CD4-positive, alpha-beta T cell treated with Interleukin-15 for 1 hour (primary cell): ENCODE measurements at regions not wholly inside any gene's neighbourhood (a gene's known extent, or its start where the extent isn't known, plus 50 kb on each side); places are given as distances from the start of the nearest gene placed in this dataset.

Experiments
- DNase-seq: peaks from one replicate; pipeline ENCODE4 v3.0.0-alpha.2; 2020

GRCh38 chr1:244157731-244158438 is 106.8 kb downstream of the ZBTB18 start:
- DNase-seq: no peak

- no peak for DNase-seq
Measured at GRCh38 chr1:244159646-244160045, 108.6 kb downstream of the ZBTB18 start.

GRCh38 chr1:244160455-244161235 is 109.6 kb downstream of the ZBTB18 start:
- no peak for DNase-seq

- DNase-seq: no peak
Measured at GRCh38 chr1:244161236-244161510, 110.1 kb downstream of the ZBTB18 start.

GRCh38 chr1:244162786-244163530 is 111.9 kb downstream of the ZBTB18 start:
- DNase-seq: no peak

GRCh38 chr1:244163861-244164510 is 112.9 kb downstream of the ZBTB18 start:
- no peak for DNase-seq

GRCh38 chr1:244164511-244164890 is 113.4 kb downstream of the ZBTB18 start:
- DNase-seq: no peak

- no peak for DNase-seq
Measured at GRCh38 chr1:244165021-244165420, 113.9 kb downstream of the ZBTB18 start.

GRCh38 chr1:244165701-244166100 is 114.6 kb downstream of the ZBTB18 start:
- DNase-seq: no peak

- DNase-seq: no peak
Measured at GRCh38 chr1:244171241-244171985, 120.3 kb downstream of the ZBTB18 start.

GRCh38 chr1:244173240-244173639 is 122.2 kb downstream of the ZBTB18 start:
- no peak for DNase-seq

GRCh38 chr1:244173769-244174168 is 122.7 kb downstream of the ZBTB18 start:
- DNase-seq: no peak

GRCh38 chr1:244174922-244175521 is 123.9 kb downstream of the ZBTB18 start:
- DNase-seq: no peak

GRCh38 chr1:244176201-244176600 is 125.1 kb downstream of the ZBTB18 start:
- DNase-seq: no peak

- no peak for DNase-seq
Measured at GRCh38 chr1:244180256-244180655, 129.2 kb downstream of the ZBTB18 start.

GRCh38 chr1:244181867-244182266 is 130.8 kb downstream of the ZBTB18 start:
- no peak for DNase-seq

GRCh38 chr1:244183037-244183436 is 132.0 kb downstream of the ZBTB18 start:
- no peak for DNase-seq

- no peak for DNase-seq
Measured at GRCh38 chr1:244186372-244186771, 135.3 kb downstream of the ZBTB18 start.

GRCh38 chr1:244187310-244187709 is 136.2 kb downstream of the ZBTB18 start:
- DNase-seq: no peak

GRCh38 chr1:244191581-244191980 is 140.5 kb downstream of the ZBTB18 start:
- no peak for DNase-seq

- no peak for DNase-seq
Measured at GRCh38 chr1:244192325-244192724, 141.2 kb downstream of the ZBTB18 start.

GRCh38 chr1:244196571-244197285 is 145.6 kb downstream of the ZBTB18 start:
- no peak for DNase-seq
